HG02885 (cell line): ENCODE measurements at regions not wholly inside any gene's neighbourhood (a gene's known extent, or its start where the extent isn't known, plus 50 kb on each side); places are given as distances from the start of the nearest gene placed in this dataset.

Experiments used
- ATAC-seq: cut with Tn5 transposase; IDR thresholded peaks from one replicate; pipeline ENCODE4 v1.9.1; 2021; ENCODE audit warnings: mild to moderate bottlenecking; ENCODE audit not compliant: unreplicated experiment, poor library complexity

DNA sequence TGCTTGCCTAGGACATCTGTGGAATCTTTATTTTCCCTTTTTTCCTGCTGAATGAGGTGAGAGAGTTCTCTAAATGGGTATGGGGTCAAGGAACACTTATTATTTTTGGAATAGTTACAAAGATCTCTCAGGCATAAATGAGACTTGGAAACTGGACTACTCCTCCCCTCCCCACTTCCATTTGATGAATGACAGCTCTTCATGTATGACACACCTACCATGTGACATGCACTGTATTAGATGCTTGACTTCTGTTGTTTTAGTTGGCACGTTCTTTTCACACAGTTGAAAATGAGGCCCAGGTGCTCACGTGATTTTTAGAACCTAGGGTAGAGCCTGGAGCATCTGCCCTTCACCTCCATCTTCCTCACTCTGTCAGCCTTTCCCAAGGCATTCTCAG, 62.4 kb downstream of the VCPKMT start:
- ATAC-seq: no peak

DNA sequence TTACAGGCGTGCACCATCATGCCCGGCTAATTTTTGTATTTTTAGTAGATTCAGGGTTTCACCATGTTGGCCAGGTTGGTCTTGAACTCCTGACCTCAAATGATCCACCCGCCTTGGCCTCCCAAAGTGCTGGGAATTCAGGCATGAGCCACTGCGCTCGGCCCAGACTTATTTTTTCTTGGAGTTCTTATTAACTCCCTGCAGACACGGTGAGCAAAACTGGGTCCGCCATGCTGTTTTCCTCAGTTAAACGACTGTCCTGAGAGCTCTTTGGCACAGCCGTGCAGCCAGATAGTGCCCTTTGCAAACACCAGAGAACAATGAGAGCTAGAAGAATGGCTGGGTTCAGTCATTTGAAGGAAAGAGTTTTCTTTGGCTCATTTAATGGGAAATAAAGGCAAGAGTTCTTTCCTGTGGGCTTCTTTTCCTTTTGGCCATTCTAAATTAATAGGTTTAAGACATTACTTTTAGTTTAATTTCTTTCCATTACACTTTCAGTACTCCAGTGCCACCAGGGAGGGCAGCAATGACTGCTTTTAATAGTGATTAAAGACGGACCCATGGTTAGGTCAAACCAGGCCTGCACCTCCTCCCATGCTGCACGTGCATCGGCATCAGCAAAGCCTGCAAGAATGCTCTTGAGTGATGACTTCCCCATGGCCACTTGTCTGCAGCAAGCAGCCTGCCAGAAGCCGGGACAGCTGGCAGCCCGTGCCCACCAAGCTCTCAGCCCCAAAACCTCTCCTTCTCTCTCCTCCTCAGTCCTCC, 60.7 kb downstream of the VCPKMT start:
- no peak for ATAC-seq

- ATAC-seq: no peak
Measured at GRCh38 chr14:50056435-50056834, 59.9 kb downstream of the VCPKMT start.

DNA sequence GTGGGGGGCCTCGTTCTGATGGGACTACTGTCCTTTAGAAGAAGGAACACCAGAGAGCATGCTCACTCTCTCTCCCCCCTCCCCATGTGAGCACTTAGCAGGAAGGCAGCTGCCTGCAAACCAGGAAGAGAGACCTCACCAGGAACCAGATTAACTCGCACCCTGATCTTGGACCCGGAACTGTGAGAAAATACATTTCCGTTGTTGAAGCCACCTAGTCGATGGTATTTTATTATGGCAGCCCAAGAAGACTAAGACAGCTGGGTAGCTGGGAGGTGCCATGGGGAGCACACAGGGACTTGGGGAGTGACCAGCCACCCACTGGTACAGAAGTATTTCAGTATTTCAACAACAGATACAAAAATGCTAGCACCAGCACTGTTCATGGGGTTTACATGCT, 59.0 kb downstream of the VCPKMT start:
- ATAC-seq: no peak

DNA sequence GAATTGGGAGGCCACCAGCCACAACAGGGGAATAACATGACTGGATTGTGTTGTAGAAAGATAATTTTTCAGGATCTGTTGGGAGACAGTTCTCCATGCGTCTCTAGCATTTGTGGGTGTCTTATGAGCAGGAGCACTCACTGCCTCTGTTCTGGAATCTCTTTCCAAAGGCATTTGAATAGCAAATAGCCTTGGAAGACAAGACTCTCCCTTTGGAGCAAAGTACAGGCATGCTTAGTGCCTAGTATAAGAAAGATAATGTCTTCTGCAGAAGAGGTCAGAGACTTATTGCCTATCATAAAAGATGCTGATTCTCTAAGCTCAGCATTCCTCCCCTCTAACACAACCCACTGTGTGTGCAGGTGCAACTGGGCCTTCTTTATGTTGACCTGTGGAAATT, 58.3 kb downstream of the VCPKMT start:
- no peak for ATAC-seq
